Peyer's patch (tissue), 4 donors: ENCODE measurements at regions not wholly inside any gene's neighbourhood (a gene's known extent, or its start where the extent isn't known, plus 50 kb on each side); places are given as distances from the start of the nearest gene placed in this dataset.

Source experiments
- DNase-seq, 3 donors: peaks; one replicate each; pipeline ENCODE4 v3.0.0-alpha.2; 2017 to 2019
- H3K27ac ChIP-seq, 4 donors: fragments of 200-600 bp; sonication (generic); one replicate each; pipeline ENCODE4 v1.5.1; 2016 to 2019
- H3K27me3 ChIP-seq, 2 donors: fragments of 200-600 bp; sonication (generic); one replicate each; pipeline ENCODE4 v1.5.1; 2019
- H3K36me3 ChIP-seq, 3 donors: fragments of 200-600 bp; sonication (generic); one replicate each; pipeline ENCODE4 v1.5.1; 2016 to 2019
- H3K4me1 ChIP-seq, 4 donors: fragments of 200-600 bp; sonication (generic); one replicate each; pipeline ENCODE4 v1.5.1; 2016 to 2019
- H3K4me3 ChIP-seq, 4 donors: fragments of 200-600 bp; sonication (generic); 1 replicate in 3 of 4; 2 replicates in 1 of 4; pipeline ENCODE4 v1.5.1; 2016 to 2019; ENCODE audit warnings: mild to moderate bottlenecking in 1 of 4
- H3K9me3 ChIP-seq, 4 donors: fragments of 200-600 bp; sonication (generic); one replicate each; pipeline ENCODE4 v1.5.1; 2016 to 2019; ENCODE audit warnings: mild to moderate bottlenecking in 1 of 4
- POLR2A ChIP-seq, 2 donors: fragments of 450-650 bp; IDR thresholded peaks; one replicate each; pipeline ENCODE4 v1.5.1; 2017; ENCODE audit warnings: antibody characterized with exemption in 2 of 2, mild to moderate bottlenecking in 2 of 2, moderate library complexity in 2 of 2
- TF ChIP-seq, protein P1 (sequence below), 6 experiments: fragments of 450-650 bp in 4 of 6; fragments of 200-600 bp in 2 of 6; sonication (generic) in 1 of 6; IDR thresholded peaks; one replicate each; pipeline ENCODE4 v1.5.1; 2017 to 2019; ENCODE audit warnings: antibody characterized with exemption in 6 of 6, mild to moderate bottlenecking in 3 of 6, moderate library complexity in 1 of 6

DNA sequence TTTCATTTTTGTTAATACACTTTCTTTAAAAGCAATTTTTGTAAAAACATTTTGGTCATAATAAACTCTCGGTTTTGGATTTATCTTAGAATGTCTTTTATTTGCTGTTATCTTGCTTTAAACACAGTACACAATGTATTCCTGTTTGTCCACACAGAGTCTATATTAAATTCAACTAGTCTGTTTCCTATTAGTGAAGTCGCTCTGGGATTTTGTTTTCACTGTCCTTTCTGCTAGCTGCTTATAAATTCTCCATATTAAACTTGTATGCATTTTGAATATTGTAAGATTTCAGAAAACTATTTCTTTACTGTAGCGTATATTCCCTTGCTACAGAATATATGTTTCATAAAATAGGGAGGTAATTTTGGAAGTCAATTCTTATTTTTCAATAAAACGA lies 630.2 kb downstream of the HDGFL1 start:
- no peak for TF ChIP-seq POLR2A (IDR thresholded peaks at IDR 0.05)
- TF ChIP-seq, protein P1, sequence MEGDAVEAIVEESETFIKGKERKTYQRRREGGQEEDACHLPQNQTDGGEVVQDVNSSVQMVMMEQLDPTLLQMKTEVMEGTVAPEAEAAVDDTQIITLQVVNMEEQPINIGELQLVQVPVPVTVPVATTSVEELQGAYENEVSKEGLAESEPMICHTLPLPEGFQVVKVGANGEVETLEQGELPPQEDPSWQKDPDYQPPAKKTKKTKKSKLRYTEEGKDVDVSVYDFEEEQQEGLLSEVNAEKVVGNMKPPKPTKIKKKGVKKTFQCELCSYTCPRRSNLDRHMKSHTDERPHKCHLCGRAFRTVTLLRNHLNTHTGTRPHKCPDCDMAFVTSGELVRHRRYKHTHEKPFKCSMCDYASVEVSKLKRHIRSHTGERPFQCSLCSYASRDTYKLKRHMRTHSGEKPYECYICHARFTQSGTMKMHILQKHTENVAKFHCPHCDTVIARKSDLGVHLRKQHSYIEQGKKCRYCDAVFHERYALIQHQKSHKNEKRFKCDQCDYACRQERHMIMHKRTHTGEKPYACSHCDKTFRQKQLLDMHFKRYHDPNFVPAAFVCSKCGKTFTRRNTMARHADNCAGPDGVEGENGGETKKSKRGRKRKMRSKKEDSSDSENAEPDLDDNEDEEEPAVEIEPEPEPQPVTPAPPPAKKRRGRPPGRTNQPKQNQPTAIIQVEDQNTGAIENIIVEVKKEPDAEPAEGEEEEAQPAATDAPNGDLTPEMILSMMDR (IDR thresholded peaks at IDR 0.05): no peak
- H3K4me1 ChIP-seq: no peaks in the 10 kb centered on the region
- H3K27ac ChIP-seq: no peak overlapping the region
- no peak overlapping the region for H3K4me3 ChIP-seq
- no peak for DNase-seq
- no peaks in the 10 kb centered on the region for H3K36me3 ChIP-seq
- H3K27me3 ChIP-seq: no peaks in the 10 kb centered on the region
- H3K9me3 ChIP-seq: no peaks in the 10 kb centered on the region

DNA sequence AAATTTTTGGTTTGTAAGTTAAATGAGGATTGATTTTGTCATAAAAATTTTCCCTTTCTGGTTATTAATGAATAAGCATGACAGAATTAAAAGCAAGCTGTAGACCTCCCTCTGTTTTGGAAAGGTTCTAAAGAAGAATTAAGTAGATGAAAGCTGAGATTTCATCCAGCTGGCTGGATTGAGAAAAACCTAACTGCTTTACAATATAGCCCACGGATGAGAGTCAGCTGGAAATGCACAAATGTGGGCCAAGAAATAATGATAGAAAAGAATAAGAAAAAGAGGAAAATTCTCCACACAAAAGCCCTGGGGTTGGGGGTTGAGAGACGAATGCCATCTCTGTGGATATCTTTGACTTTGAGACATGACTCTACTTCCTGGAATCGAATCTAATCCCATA lies 631.6 kb downstream of the HDGFL1 start:
- DNase-seq: no peak
- Histone ChIP-seq H3K27me3 (no peaks in the 10 kb centered on the region), H3K36me3 (no peaks in the 10 kb centered on the region), H3K27ac (no peak overlapping the region), H3K9me3 (no peaks in the 10 kb centered on the region), H3K4me1 (no peaks in the 10 kb centered on the region), H3K4me3 (no peak overlapping the region)
- no peak for TF ChIP-seq POLR2A (IDR thresholded peaks at IDR 0.05)

DNA sequence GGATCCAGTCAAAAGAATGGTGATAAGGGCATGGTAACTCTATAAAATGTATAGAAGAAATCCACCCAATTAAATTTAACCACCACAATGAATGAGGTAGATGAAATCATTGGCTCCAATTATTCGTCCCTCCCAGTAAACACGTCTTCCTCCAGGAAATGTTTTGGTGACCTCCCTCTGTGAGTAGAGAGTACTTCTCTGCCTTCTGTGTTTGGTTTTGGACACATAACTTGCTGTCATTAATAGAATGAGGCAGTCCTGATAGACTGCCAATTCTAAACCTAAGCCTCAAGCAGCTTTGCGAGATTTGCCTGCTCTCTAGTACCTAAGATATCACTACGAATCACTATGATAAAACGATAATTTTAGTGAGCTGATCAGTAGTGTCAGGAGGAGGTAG lies 632.8 kb downstream of the HDGFL1 start:
- no peak overlapping the region for H3K4me3 ChIP-seq
- H3K27me3 ChIP-seq: no peaks in the 10 kb centered on the region
- TF ChIP-seq POLR2A (IDR thresholded peaks at IDR 0.05): no peak
- H3K4me1 ChIP-seq: no peaks in the 10 kb centered on the region
- H3K27ac ChIP-seq: no peak overlapping the region
- H3K9me3 ChIP-seq: no peaks in the 10 kb centered on the region
- DNase-seq: no peak
- H3K36me3 ChIP-seq: no peaks in the 10 kb centered on the region

DNA sequence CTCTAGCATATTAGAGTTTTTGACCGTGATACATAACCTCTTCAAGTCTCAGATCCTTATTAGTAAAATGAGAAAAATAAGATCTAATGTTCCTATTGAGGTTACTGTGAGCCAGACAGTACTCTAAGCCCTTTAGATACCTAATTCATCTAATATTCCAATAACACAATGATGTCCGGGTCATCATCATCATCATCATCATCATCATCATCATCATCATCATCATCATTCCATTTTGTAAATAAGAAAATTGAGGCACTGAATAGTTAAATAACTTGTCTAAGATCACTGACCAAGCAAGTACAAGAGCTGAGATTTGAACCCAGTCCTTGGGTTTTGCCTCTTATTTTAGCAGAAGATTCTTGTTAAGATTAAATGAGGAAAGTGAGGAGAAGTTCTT lies 643.0 kb downstream of the HDGFL1 start:
- TF ChIP-seq, protein P1 (IDR thresholded peaks at IDR 0.05): no peak
- TF ChIP-seq POLR2A (IDR thresholded peaks at IDR 0.05): no peak
- no peaks in the 10 kb centered on the region for H3K9me3 ChIP-seq
- no peak for DNase-seq

DNA sequence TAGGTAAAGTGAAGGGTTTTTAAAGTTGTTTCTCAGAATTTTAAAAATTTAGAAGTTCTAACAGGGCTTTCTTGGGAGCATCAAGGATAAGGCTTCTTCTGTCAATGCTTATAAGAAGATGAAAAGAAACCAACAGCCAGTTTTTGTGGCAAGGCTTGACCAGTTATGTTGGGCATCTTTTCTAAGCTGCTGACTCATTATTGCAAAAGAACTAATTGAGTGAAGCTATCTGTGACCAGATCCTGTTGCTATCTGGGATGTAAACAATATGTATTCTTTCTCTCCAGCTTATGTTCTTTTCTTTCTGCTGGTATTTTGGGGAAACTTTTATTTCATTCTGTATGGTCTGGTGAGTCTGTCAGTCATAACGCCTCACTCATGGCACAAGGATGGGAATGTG lies 643.8 kb downstream of the HDGFL1 start:
- no peak for TF ChIP-seq POLR2A (IDR thresholded peaks at IDR 0.05)
- TF ChIP-seq, protein P1 (IDR thresholded peaks at IDR 0.05): no peak
- Histone ChIP-seq H3K4me1 (no peaks in the 10 kb centered on the region), H3K36me3 (no peaks in the 10 kb centered on the region), H3K9me3 (no peaks in the 10 kb centered on the region), H3K27me3 (no peaks in the 10 kb centered on the region), H3K4me3 (no peak overlapping the region), H3K27ac (no peak overlapping the region)
- no peak for DNase-seq

More for the DNA sequence above, 643.0 kb downstream of the HDGFL1 start:
- H3K27ac ChIP-seq: no peak overlapping the region
- no peaks in the 10 kb centered on the region for H3K4me1 ChIP-seq
- no peak overlapping the region for H3K4me3 ChIP-seq
- no peaks in the 10 kb centered on the region for H3K27me3 ChIP-seq
- H3K36me3 ChIP-seq: no peaks in the 10 kb centered on the region

DNA sequence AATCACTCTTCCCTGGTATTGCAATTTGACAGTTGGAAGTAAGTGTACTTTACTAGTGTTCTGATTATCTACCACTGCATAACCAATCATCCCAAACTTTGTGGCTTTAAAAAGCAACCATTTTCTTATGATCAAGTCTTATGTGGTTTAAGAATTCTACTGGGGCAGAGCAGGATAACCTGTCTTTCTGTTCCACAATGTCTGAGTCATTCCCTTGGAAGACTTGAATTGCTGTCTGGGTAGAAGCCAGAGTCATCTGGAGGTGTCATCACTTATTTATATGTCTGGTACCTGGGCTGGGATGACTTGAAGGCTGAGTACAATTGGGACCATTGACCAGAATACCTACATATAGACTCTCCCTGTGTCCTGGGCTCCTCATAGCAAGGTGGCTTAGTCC lies 644.3 kb downstream of the HDGFL1 start:
- Histone ChIP-seq H3K27ac (no peak overlapping the region), H3K36me3 (no peaks in the 10 kb centered on the region), H3K27me3 (no peaks in the 10 kb centered on the region), H3K9me3 (no peaks in the 10 kb centered on the region), H3K4me1 (no peaks in the 10 kb centered on the region), H3K4me3 (no peak overlapping the region)
- TF ChIP-seq, protein P1 (IDR thresholded peaks at IDR 0.05): no peak
- no peak for TF ChIP-seq POLR2A (IDR thresholded peaks at IDR 0.05)
- DNase-seq: no peak

DNA sequence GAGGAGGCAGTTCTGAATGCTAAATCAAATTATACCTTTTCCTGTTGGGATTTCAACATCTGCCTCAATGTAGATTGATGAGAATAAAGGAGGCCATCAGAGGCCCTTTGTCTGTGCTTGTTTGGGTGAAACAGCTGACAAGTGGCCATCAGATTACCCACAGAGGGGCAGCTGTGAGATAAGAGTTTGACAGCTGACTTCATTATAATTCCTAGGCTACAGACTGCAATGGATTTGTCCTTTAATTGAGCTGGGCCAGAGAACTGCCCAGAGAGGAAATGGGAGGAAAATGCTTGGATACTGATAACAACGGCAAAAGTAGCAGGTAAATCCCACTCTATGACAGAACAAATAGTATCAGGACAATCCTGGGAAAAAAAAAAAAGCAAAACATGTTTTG lies 649.4 kb downstream of the HDGFL1 start:
- Histone ChIP-seq H3K4me3 (no peak overlapping the region), H3K27me3 (no peaks in the 10 kb centered on the region), H3K27ac (no peak overlapping the region), H3K36me3 (no peaks in the 10 kb centered on the region), H3K9me3 (no peaks in the 10 kb centered on the region), H3K4me1 (no peaks in the 10 kb centered on the region)
- no peak for TF ChIP-seq POLR2A (IDR thresholded peaks at IDR 0.05)
- TF ChIP-seq, protein P1 (IDR thresholded peaks at IDR 0.05): no peak
- DNase-seq: no peak
